Mucosa of descending colon (tissue), 3 donors: ENCODE measurements at regions not wholly inside any gene's neighbourhood (a gene's known extent, or its start where the extent isn't known, plus 50 kb on each side); places are given as distances from the start of the nearest gene placed in this dataset.
"Not testable (repeated sequence)": the region's sequence is repeated elsewhere in the genome, so short reads cannot be mapped to it uniquely, and the experiment has no call there.

Experiments used
- ATAC-seq: fragments of 200-7000 bp; cut with Tn5 transposase; one replicate; pipeline ENCODE4 v1.9.1; 2020; ENCODE audit warnings: mild to moderate bottlenecking, moderate library complexity
- DNase-seq, 3 donors: peaks; one replicate each; pipeline ENCODE4 v3.0.0-alpha.2; 2020
- H3K36me3 ChIP-seq: fragments of 200-600 bp; one replicate; pipeline ENCODE4 v1.8.0; 2021; ENCODE audit warnings: low read depth, mild to moderate bottlenecking
- H3K4me1 ChIP-seq: fragments of 200-600 bp; one replicate; pipeline ENCODE4 v1.8.0; 2021; ENCODE audit warnings: low read depth, mild to moderate bottlenecking
- H3K4me3 ChIP-seq: fragments of 200-600 bp; one replicate; pipeline ENCODE4 v1.8.0; 2021; ENCODE audit warnings: mild to moderate bottlenecking
- H3K9me3 ChIP-seq: fragments of 200-600 bp; one replicate; pipeline ENCODE4 v1.8.0; 2021; ENCODE audit warnings: mild to moderate bottlenecking
- CTCF ChIP-seq: fragments of 200-600 bp; IDR thresholded peaks from one replicate; pipeline ENCODE4 v1.8.0; 2022; ENCODE audit warnings: antibody characterized with exemption, mild to moderate bottlenecking
- intact Hi-C, 2 donors: fragments of 100-400 bp; cut with DNase I in 1 of 2; cut with micrococcal nuclease in 1 of 2; formaldehyde crosslinking; loops; one replicate each; pipeline versions ENCODE4 v1.11.0 to v1.11.1; 2022; cut with DNase I, micrococcal nuclease
- donor health status: DM: no; HTN: no; CAD: no; lungs with moderate emphysema.
- donor health status: DM: no; HTN: no; CAD: no.
- donor health status: DM: no; HTN: yes; CAD: no.

DNA sequence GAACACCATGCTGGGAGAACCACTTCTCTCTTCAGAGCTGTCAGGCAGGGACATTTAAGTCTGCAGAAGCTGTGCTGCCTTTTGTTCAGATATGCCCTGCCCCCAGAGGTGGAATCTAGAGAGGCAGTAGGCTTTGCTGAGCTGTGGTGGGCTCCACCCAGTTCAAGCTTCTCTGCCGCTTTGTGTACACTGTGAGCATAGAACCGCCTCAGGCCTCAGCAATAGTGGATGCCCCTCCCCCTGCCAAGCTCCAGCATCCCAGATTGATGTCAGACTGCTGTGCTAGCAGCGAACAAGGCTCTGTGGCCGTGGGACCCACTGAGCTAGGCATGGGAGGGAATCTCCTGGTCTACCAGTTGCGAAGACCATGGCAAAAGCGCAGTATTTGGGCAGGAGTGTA lies 121.6 kb downstream of the NFKBIZ start:
- Histone ChIP-seq H3K36me3 (no peaks in the 10 kb centered on the region), H3K4me3 (no peak overlapping the region), H3K4me1 (no peaks in the 10 kb centered on the region), H3K9me3 (no peaks in the 10 kb centered on the region)
- intact Hi-C loops = no loop called here
- no peak for TF ChIP-seq CTCF
- ATAC-seq (no peak), DNase-seq (no peak)

DNA sequence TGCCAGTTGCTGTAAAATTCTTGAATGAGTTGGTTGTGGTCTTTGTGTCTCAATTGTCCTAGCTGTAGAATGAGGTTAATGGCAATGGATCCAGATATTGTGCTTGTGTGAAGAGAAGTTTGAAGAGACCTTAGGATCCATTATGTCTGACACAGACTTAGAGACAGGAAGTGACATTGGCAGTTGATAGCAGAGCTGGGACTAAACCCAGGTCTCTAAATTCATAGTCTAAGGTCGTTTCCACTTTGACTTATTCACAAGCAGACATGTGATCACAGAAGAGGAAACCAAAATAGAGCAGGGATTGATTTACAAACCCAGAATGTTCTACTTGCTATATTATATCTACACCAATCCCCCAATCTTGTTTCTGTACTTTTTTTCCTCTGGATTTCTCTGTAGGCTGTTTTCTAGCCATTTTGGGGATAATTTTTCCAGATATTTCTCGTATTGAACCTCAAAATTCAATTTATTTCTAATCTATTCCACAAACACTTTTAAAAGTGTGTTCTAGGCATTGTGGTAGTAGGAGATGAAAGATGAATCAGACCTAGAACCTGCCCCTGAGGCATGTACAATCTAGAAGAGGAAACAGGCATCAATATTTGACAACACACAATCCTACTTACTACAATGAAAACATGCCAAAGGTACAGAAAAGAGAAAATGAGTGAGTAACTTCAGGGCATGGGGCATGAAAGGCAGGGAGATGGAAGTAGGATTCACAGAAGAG lies 123.3 kb downstream of the NFKBIZ start:
- Histone ChIP-seq H3K4me1 (no peaks in the 10 kb centered on the region), H3K4me3 (no peak overlapping the region), H3K36me3 (no peaks in the 10 kb centered on the region), H3K9me3 (no peaks in the 10 kb centered on the region)
- ATAC-seq = no peak
- TF ChIP-seq CTCF = no peak
- intact Hi-C loops = no loop called here
- no peak for DNase-seq

DNA sequence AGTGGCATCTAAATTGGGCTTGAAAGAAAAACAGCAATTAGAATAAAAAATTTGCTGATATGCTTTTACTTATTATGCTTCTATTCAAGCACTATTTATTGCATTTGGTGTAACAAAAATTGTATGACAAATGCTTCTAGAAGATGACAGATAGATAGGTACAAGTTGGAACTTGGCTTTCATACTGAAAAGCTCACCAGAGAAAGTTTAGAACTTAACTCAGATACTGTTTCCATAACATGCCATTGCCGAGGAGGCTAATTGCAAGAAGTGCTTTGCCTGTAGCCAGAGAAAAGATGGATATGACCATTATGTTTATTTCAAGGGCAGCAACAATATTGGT lies 123.8 kb downstream of the NFKBIZ start:
- Histone ChIP-seq H3K36me3 (no peaks in the 10 kb centered on the region), H3K9me3 (no peaks in the 10 kb centered on the region), H3K4me1 (no peaks in the 10 kb centered on the region), H3K4me3 (no peak overlapping the region)
- ATAC-seq (no peak), DNase-seq (no peak)
- TF ChIP-seq CTCF = no peak
- intact Hi-C loops = no loop called here

DNA sequence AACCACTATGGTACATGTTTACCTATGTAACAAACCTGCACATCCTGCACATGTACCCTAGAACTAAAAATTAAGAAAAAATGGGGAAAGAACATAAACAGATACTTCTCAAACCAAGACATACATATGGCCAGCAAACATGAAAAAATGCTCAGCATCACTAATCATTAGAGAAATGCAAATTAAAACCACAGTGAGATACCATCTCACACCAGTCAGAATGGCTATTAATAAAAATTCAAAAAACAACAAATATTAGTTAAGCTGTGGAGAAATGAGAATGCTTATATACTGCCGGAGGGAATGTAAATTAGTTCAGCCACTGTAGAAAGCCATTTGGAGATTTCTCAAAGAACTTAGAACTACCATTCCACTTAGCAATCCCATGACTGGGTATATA lies 126.1 kb downstream of the NFKBIZ start:
- H3K4me1 ChIP-seq, H3K36me3 ChIP-seq, ATAC-seq, H3K4me3 ChIP-seq, DNase-seq, H3K9me3 ChIP-seq, intact Hi-C loops: not testable (repeated sequence)

DNA sequence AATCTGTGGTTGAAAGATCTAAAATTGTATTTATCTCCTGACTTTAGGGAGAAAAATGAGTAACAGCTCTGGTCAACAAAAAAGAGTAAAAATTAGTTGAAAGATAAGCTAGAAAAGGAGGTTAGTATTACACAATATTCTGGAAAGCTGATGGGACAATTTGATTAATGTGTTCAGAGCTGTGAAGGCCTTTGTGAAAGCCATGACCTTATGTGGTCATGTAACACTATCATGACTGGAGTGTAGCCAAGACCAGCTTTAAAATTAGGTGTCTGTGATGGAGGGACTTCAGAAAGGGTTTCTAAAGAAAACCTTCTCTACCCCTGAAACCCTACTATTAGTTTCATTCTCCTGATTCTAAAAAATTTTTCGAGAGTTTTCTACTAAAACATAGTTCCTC lies 127.2 kb downstream of the NFKBIZ start:
- intact Hi-C loops = no loop called here
- Histone ChIP-seq H3K4me1 (no peaks in the 10 kb centered on the region), H3K4me3 (no peak overlapping the region), H3K36me3 (no peaks in the 10 kb centered on the region), H3K9me3 (no peaks in the 10 kb centered on the region)
- no peak for TF ChIP-seq CTCF
- ATAC-seq (no peak), DNase-seq (no peak)

DNA sequence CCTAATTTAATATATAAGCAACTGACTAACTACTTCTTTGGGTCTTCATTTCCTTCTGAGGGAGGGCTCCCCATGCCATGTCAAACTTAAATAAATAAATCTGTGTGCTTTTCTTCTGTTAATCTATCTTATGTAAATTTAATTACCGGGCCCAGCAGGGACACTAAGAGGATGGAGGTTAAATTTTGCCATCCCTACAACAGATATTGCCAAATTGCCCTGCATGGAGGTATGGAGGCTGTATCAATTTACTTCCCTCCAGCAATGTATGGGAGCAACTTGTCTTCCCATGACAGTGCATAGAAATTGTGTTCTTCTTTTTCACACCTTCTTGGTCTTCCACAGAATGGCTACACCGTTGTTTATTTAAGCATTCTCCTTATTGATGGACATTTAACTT lies 129.0 kb downstream of the NFKBIZ start:
- TF ChIP-seq CTCF = no peak
- no peaks in the 10 kb centered on the region for H3K36me3 ChIP-seq
- DNase-seq (no peak), ATAC-seq (no peak)
- H3K4me3 ChIP-seq = no peak overlapping the region
- H3K9me3 ChIP-seq = no peaks in the 10 kb centered on the region
- no peaks in the 10 kb centered on the region for H3K4me1 ChIP-seq
- intact Hi-C loops = no loop called here
